ENCODE measurements at regions not wholly inside any gene's neighbourhood (a gene's known extent, or its start where the extent isn't known, plus 50 kb on each side); places are given as distances from the start of the nearest gene placed in this dataset.
A peak's percentile ranks its signal among the peaks of the same experiment; 100 is the strongest.

DNA sequence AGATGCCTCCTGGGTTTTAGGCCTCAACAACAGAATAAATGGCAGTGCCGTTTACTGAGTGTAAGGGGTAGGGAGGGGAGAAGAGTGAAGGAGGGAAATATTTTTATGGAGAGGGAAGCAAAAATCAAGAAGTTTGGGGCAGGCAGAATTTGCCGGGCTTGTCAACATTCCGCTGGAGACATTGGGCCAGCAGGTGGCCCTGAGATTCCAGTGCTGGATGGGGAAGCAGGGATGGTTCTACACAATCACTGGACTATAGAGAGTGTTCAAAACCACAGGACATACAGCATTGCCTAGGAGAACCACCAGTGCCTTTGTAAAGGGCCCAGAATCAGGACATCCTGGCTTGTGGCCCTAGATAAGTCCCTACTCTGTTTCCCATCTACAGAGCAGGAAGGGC is 598.6 kb upstream of the MGMT start:
- TF ChIP-seq, protein P1, sequence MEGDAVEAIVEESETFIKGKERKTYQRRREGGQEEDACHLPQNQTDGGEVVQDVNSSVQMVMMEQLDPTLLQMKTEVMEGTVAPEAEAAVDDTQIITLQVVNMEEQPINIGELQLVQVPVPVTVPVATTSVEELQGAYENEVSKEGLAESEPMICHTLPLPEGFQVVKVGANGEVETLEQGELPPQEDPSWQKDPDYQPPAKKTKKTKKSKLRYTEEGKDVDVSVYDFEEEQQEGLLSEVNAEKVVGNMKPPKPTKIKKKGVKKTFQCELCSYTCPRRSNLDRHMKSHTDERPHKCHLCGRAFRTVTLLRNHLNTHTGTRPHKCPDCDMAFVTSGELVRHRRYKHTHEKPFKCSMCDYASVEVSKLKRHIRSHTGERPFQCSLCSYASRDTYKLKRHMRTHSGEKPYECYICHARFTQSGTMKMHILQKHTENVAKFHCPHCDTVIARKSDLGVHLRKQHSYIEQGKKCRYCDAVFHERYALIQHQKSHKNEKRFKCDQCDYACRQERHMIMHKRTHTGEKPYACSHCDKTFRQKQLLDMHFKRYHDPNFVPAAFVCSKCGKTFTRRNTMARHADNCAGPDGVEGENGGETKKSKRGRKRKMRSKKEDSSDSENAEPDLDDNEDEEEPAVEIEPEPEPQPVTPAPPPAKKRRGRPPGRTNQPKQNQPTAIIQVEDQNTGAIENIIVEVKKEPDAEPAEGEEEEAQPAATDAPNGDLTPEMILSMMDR (IDR thresholded peaks at IDR 0.05; ENCODE audit: unreplicated experiment in 3 of 3) = no peak
- Mint-ChIP-seq H3K27ac (peak overlapping the region; percentile 32 to 78 (median 54)), H3K9me3 (no peaks in the 10 kb centered on the region), H3K36me3 (ENCODE audit: low read depth) (no peaks in the 10 kb centered on the region), H3K4me1 (peaks cover 58% of the 10 kb centered on the region), H3K4me3 (no peak overlapping the region), H3K27me3 (ENCODE audit: low read depth) (peaks cover 5% of the 10 kb centered on the region)

DNA sequence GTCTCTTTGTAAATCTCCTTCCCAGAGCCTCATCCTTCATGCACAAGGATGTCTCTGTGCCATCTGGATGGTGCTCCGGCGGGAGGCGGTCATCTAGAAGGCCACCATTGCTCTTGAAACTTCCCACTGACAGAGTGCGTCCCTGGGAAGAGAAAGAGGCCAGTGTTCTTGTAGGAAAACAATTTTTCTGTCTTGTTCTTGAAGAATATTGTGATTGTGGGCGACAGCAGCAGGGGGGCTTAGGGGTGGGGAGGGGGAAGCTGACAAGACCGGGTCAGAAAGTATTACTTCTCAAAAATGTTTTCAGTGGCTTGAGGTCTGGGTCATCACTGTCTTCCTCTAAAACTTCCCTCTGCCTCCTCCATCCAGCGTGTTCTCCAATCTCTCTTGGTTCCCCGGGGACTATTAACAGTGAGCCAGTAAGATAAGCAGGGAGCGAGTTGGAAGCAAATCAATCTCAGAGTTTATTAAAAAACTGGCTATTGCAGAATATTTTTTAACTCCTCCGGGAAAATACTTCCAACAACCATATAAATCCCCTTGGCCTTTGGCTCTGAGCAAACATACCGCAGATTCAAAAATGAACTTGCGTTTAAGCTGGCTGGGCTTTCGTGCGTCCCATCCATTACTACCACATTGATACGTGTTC is 597.8 kb upstream of the MGMT start:
- Mint-ChIP-seq H3K27ac (peak overlapping the region; percentile 32 to 97 (median 88)), H3K27me3 (ENCODE audit: low read depth) (peaks cover 5% of the 10 kb centered on the region), H3K4me1 (peaks cover 64% of the 10 kb centered on the region), H3K36me3 (ENCODE audit: low read depth) (no peaks in the 10 kb centered on the region), H3K9me3 (no peaks in the 10 kb centered on the region), H3K4me3 (peak overlapping the region in 1 of 3 experiments; percentile 5)
- TF ChIP-seq, protein P1 (IDR thresholded peaks at IDR 0.05; ENCODE audit: unreplicated experiment in 3 of 3) = no peak

DNA sequence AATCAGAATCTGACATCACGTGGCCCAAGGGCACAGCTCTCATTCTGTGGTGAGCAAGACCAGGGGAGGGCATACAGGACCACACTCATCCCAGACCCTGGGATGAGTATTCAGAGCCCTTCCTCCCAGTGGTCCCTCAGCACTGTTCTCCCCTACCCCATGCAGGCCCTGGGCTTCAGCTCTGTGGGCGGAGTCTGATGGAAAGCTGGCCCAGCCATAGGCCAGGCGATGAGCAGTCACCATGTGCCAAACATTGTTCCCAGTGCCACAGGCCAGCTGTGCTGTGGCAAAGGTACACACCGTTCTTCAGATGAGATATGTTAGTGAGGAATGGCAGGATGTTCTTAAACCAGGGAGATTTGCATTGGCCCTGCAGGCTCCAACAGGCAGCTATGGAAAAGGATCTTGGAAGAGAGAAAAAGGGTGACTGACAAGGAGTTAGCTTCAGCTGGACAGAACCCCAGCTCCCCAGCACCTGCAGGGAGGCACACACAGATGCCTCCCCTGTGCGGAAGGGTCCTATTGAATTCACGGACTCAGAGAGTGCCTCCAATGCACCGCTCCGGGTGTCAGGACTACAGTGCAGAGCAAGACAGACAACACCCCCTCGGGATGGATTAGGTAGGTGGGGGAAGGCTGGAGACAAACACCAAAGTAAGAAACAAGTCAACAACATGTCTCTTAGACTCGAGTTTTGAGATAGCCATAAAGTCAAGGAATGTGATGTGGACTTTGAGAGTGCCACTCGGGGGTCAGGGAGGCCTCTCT is 596.0 kb upstream of the MGMT start:
- Mint-ChIP-seq H3K36me3 (ENCODE audit: low read depth) (no peaks in the 10 kb centered on the region), H3K27me3 (ENCODE audit: low read depth) (peaks cover 5% of the 10 kb centered on the region), H3K4me1 (peaks cover 73% of the 10 kb centered on the region), H3K9me3 (no peaks in the 10 kb centered on the region), H3K4me3 (no peak overlapping the region), H3K27ac (peak overlapping the region; percentile 38 to 65 (median 38))
- TF ChIP-seq, protein P1 (IDR thresholded peaks at IDR 0.05; ENCODE audit: unreplicated experiment in 3 of 3) = no peak

DNA sequence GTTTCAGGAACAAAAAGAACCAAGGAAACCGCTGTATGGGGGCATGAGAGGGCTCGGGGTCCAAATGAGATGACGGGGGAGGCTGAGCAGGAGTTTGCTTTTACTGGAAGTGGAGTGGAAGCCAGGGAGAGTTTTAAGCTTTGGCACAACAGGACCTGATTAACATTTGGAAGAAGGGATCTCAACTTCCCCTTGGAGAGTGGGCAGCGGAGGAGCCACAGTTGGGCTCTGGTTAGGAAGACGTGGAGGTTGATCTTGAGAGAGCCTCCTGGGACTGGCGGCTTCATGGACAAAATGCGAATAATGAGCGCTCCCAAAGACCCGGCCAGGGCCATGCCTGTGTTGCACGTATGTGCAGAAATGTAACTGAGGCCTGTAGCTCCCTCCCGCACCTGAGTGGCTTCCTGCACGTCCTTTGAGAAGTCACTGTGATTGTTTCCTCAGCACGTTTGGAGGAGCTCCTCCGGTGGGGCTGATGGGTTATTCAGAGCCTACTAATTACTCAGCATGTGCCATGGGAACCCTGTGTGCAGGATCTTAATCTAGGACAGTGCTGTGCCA is 595.3 kb upstream of the MGMT start:
- no peaks in the 10 kb centered on the region for H3K9me3 Mint-ChIP-seq
- peaks cover 5% of the 10 kb centered on the region for H3K27me3 Mint-ChIP-seq (ENCODE audit: low read depth)
- TF ChIP-seq, protein P1 (IDR thresholded peaks at IDR 0.05; ENCODE audit: unreplicated experiment in 3 of 3) = no peak
- peak overlapping the region; percentile 38 to 65 (median 38) for H3K27ac Mint-ChIP-seq
- H3K36me3 Mint-ChIP-seq (ENCODE audit: low read depth) = no peaks in the 10 kb centered on the region
- H3K4me3 Mint-ChIP-seq = no peak overlapping the region
- peaks cover 74% of the 10 kb centered on the region for H3K4me1 Mint-ChIP-seq

DNA sequence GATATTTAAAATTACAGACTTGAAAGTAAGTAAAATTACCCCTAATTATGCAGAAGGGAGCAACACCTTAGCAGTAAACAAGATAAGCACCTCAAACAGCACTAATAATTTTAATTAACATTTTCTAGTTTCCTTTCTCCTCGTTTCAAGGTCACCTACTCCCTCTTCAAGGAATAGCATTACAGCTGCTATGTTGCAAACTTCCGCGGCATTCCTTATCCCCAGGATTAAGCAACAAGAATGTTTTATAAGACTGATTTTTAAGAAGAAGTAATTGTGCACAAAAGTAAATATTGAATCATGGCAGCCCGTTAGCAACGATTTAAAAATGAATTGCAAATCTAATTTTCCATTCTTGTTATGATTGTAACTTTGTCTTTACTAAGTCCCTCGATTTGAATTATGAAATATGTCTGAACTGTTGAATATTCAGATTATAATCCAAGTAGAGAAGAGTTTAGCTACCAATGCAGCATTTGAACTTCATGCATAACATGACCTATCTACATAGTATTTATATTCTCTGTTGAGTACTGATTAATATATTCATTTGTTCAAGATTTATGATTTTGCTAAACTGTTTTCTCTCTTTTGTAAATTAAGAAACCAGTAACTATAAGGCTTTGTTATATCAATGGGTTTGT is 593.5 kb upstream of the MGMT start:
- peaks cover 62% of the 10 kb centered on the region for H3K4me1 Mint-ChIP-seq
- TF ChIP-seq, protein P1 (IDR thresholded peaks at IDR 0.05; ENCODE audit: unreplicated experiment in 3 of 3) = no peak
- H3K27ac Mint-ChIP-seq = peak overlapping the region in 2 of 3 experiments; percentile 38 to 59
- no peaks in the 10 kb centered on the region for H3K9me3 Mint-ChIP-seq
- H3K27me3 Mint-ChIP-seq (ENCODE audit: low read depth) = peaks cover 5% of the 10 kb centered on the region
- H3K36me3 Mint-ChIP-seq (ENCODE audit: low read depth) = no peaks in the 10 kb centered on the region
- H3K4me3 Mint-ChIP-seq = no peak overlapping the region
